ENCODE measurements at regions not wholly inside any gene's neighbourhood (a gene's known extent, or its start where the extent isn't known, plus 50 kb on each side); places are given as distances from the start of the nearest gene placed in this dataset.

- DNase-seq: no peak
- Histone ChIP-seq H3K27ac (no peak overlapping the region), H3K27me3 (no peaks in the 10 kb centered on the region), H3K4me3 (no peak overlapping the region), H3K9me3 (no peaks in the 10 kb centered on the region), H3K36me3 (no peaks in the 10 kb centered on the region), H3K4me1 (no peaks in the 10 kb centered on the region)
- TF ChIP-seq CTCF (IDR thresholded peaks at IDR 0.05): no peak
- intact Hi-C loops (cut with DNase I; ENCODE audit: low total_unique reads): no loop called here
Observed at GRCh38 chr12:81962126-81962856, 203.1 kb upstream of the PPFIA2 start.

GRCh38 chr12:81958406-81958805 is 199.3 kb upstream of the PPFIA2 start:
- intact Hi-C loops (cut with DNase I; ENCODE audit: low total_unique reads): no loop called here
- no peak overlapping the region for H3K27ac ChIP-seq
- DNase-seq: no peak
- H3K4me1 ChIP-seq: no peaks in the 10 kb centered on the region
- H3K36me3 ChIP-seq: no peaks in the 10 kb centered on the region
- H3K4me3 ChIP-seq: no peak overlapping the region
- no peaks in the 10 kb centered on the region for H3K9me3 ChIP-seq
- no peaks in the 10 kb centered on the region for H3K27me3 ChIP-seq
- TF ChIP-seq CTCF (IDR thresholded peaks at IDR 0.05): no peak

- intact Hi-C loops (cut with DNase I; ENCODE audit: low total_unique reads): no loop called here
- TF ChIP-seq CTCF (IDR thresholded peaks at IDR 0.05): no peak
Observed at GRCh38 chr12:81957631-81958030, 198.5 kb upstream of the PPFIA2 start.

GRCh38 chr12:81956468-81956860 is 197.3 kb upstream of the PPFIA2 start:
- TF ChIP-seq CTCF (IDR thresholded peaks at IDR 0.05): no peak
- Histone ChIP-seq H3K27ac (no peak overlapping the region), H3K27me3 (no peaks in the 10 kb centered on the region), H3K36me3 (no peaks in the 10 kb centered on the region), H3K4me1 (no peaks in the 10 kb centered on the region), H3K9me3 (no peaks in the 10 kb centered on the region), H3K4me3 (no peak overlapping the region)
- no peak for DNase-seq
- intact Hi-C loops (cut with DNase I; ENCODE audit: low total_unique reads): no loop called here

More at GRCh38 chr12:81957631-81958030, 198.5 kb upstream of the PPFIA2 start:
- no peaks in the 10 kb centered on the region for H3K27me3 ChIP-seq
- H3K4me1 ChIP-seq: no peaks in the 10 kb centered on the region
- H3K4me3 ChIP-seq: no peak overlapping the region
- DNase-seq: no peak
- no peak overlapping the region for H3K27ac ChIP-seq
- H3K36me3 ChIP-seq: no peaks in the 10 kb centered on the region
- H3K9me3 ChIP-seq: no peaks in the 10 kb centered on the region

GRCh38 chr12:81953541-81953940 is 194.4 kb upstream of the PPFIA2 start:
- DNase-seq: no peak
- H3K27ac ChIP-seq: no peak overlapping the region
- no peaks in the 10 kb centered on the region for H3K27me3 ChIP-seq
- no peaks in the 10 kb centered on the region for H3K4me1 ChIP-seq
- intact Hi-C loops (cut with DNase I; ENCODE audit: low total_unique reads): no loop called here
- no peak for TF ChIP-seq CTCF (IDR thresholded peaks at IDR 0.05)
- H3K4me3 ChIP-seq: no peak overlapping the region
- no peaks in the 10 kb centered on the region for H3K36me3 ChIP-seq
- H3K9me3 ChIP-seq: no peaks in the 10 kb centered on the region

GRCh38 chr12:81950871-81951270 is 191.7 kb upstream of the PPFIA2 start:
- no peak for DNase-seq
- Histone ChIP-seq H3K9me3 (no peaks in the 10 kb centered on the region), H3K27me3 (no peaks in the 10 kb centered on the region), H3K36me3 (no peaks in the 10 kb centered on the region), H3K27ac (no peak overlapping the region), H3K4me3 (no peak overlapping the region), H3K4me1 (no peaks in the 10 kb centered on the region)
- TF ChIP-seq CTCF (IDR thresholded peaks at IDR 0.05): no peak
- intact Hi-C loops (cut with DNase I; ENCODE audit: low total_unique reads): no loop called here
